T-cell (primary cell): ENCODE measurements at regions not wholly inside any gene's neighbourhood (a gene's known extent, or its start where the extent isn't known, plus 50 kb on each side); places are given as distances from the start of the nearest gene placed in this dataset.

ENCODE experiments used
- ATAC-seq, 4 experiments: fragments of 200-7000 bp in 3 of 4; fragments of 150-1000 bp in 1 of 4; cut with Tn5 transposase; replicated peaks in 1 of 4; 1 replicate in 3 of 4; 2 replicates in 1 of 4; pipeline ENCODE4 v1.10.0; 2021; ENCODE audit warnings: moderate library complexity in 3 of 4, mild to moderate bottlenecking in 2 of 4, moderate number of reproducible peaks in 1 of 4
- CTCF ChIA-PET, 2 donors: fragments of 300-600 bp; sonication (Branson Sonifier 250); formaldehyde crosslinking; loops; one replicate each; lab custom pipeline; 2022; ENCODE audit warnings: antibody characterized with exemption in 2 of 2; lab: Charles Lee
- POLR2A ChIA-PET, 2 donors: fragments of 300-600 bp; sonication (Branson Sonifier 250); formaldehyde crosslinking; loops; one replicate each; lab custom pipeline; 2022; ENCODE audit warnings: antibody characterized with exemption in 2 of 2; lab: Charles Lee
- DNase-seq, 35 experiments: peaks; one replicate each; pipeline versions ENCODE4 v3.0.0 to v3.0.0-alpha.2; 2013 to 2023
- H3K27ac ChIP-seq: one replicate; pipeline ENCODE4 v1.5.1; 2013; ENCODE audit warnings: low read length
- H3K27me3 ChIP-seq, 2 experiments: replicated peaks in 1 of 2; 1 replicate in 1 of 2; 2 replicates in 1 of 2; pipeline versions ENCODE4 v1.6.1 to v1.7.0; 2013; ENCODE audit warnings: low read length in 1 of 2, mixed read lengths in 1 of 2; ENCODE audit not compliant: control insufficient read depth in 2 of 2, insufficient read depth in 2 of 2; ENCODE audit errors: extremely low read depth in 1 of 2
- H3K36me3 ChIP-seq, 2 donors: 1 replicate in 1 of 2; 2 replicates in 1 of 2; pipeline versions ENCODE4 v1.6.1 to v1.7.0; 2013; ENCODE audit warnings: low read length in 1 of 2; ENCODE audit not compliant: control insufficient read depth in 2 of 2, insufficient read depth in 1 of 2; ENCODE audit errors: extremely low read depth in 1 of 2
- H3K4me1 ChIP-seq, 2 experiments: 1 replicate in 1 of 2; 2 replicates in 1 of 2; pipeline versions ENCODE4 v1.6.1 to v1.7.0; 2013; ENCODE audit warnings: low read length in 2 of 2, mixed read lengths in 1 of 2; ENCODE audit not compliant: insufficient read depth in 2 of 2, control insufficient read depth in 1 of 2; ENCODE audit errors: extremely low read depth in 1 of 2
- H3K4me3 ChIP-seq, 2 donors: 1 replicate in 1 of 2; 2 replicates in 1 of 2; pipeline versions ENCODE4 v1.5.1 to v1.7.0; 2013; ENCODE audit warnings: mild to moderate bottlenecking in 2 of 2, low read length in 1 of 2, moderate library complexity in 1 of 2; ENCODE audit not compliant: control insufficient read depth in 1 of 2; ENCODE audit errors: extremely low read depth in 1 of 2
- H3K9me3 ChIP-seq: 2 replicates; pipeline ENCODE4 v1.7.0; 2013
- H3K27ac Mint-ChIP-seq, 2 donors: one replicate each; pipeline ENCODE4 v1.8.0; 2020 to 2021; ENCODE audit warnings: mild to moderate bottlenecking in 2 of 2, mixed read lengths in 2 of 2
- H3K27me3 Mint-ChIP-seq, 2 donors: one replicate each; pipeline ENCODE4 v1.8.0; 2021 to 2022; ENCODE audit warnings: mixed read lengths in 2 of 2
- H3K36me3 Mint-ChIP-seq: one replicate; pipeline ENCODE4 v1.8.0; 2021; ENCODE audit warnings: mixed read lengths
- H3K4me1 Mint-ChIP-seq, 3 donors: one replicate each; pipeline ENCODE4 v1.8.0; 2020 to 2022; ENCODE audit warnings: mixed read lengths in 3 of 3, mild to moderate bottlenecking in 1 of 3
- H3K4me3 Mint-ChIP-seq, 3 donors: one replicate each; pipeline ENCODE4 v1.8.0; 2020 to 2022; ENCODE audit warnings: mild to moderate bottlenecking in 3 of 3, mixed read lengths in 3 of 3, moderate library complexity in 3 of 3
- H3K9me3 Mint-ChIP-seq, 3 donors: one replicate each; pipeline ENCODE4 v1.8.0; 2020 to 2022; ENCODE audit warnings: mixed read lengths in 3 of 3
- WGBS: methylation state at CpG from one replicate; pipeline ENCODE4 v1.1.5; 2013; ENCODE audit warnings: missing lambda C conversion rate; ENCODE audit not compliant: insufficient coverage; 5-methylcytosine and 5-hydroxymethylcytosine counted together

- no peak overlapping the region for H3K27ac ChIP-seq
- H3K36me3 Mint-ChIP-seq: no peaks in the 10 kb centered on the region
- no CpG with 5 or more reads among the region's 1 CpG for WGBS
- no peaks in the 10 kb centered on the region for H3K27me3 ChIP-seq
- no peaks in the 10 kb centered on the region for H3K9me3 Mint-ChIP-seq
- H3K4me3 Mint-ChIP-seq: no peak overlapping the region
- no peaks in the 10 kb centered on the region for H3K27me3 Mint-ChIP-seq
- ATAC-seq: no peak
- no peak overlapping the region for H3K4me3 ChIP-seq
- ChIA-PET POLR2A (interaction anchor here in 1 of 2 donors (0.6 kb wide), 1 partner anchor 81 kb away, joined by 3 read pairs; no protein-coding TSS in a partner anchor), CTCF (no interaction called here)
- peaks cover 0 to 2% of the 10 kb centered on the region in 2 experiments for H3K4me1 ChIP-seq
- no peaks in the 10 kb centered on the region for H3K9me3 ChIP-seq
- H3K27ac Mint-ChIP-seq: peak overlapping the region in 1 of 2 donors; percentile 39
- DNase-seq: no peak
- H3K4me1 Mint-ChIP-seq: peaks cover 3 to 14% (median 6%) of the 10 kb centered on the region in 3 donors
- H3K36me3 ChIP-seq: no peaks in the 10 kb centered on the region
These were observed 288.3 kb downstream of the ZNF674 start for GRCh38 chrX:46256875-46257274.

GRCh38 chrX:46255046-46255445 is 290.2 kb downstream of the ZNF674 start:
- DNase-seq: no peak
- no peaks in the 10 kb centered on the region for H3K27me3 ChIP-seq
- no CpG with 5 or more reads among the region's 1 CpG for WGBS
- H3K4me1 ChIP-seq: peaks cover 0 to 2% of the 10 kb centered on the region in 2 experiments
- no peak for ATAC-seq
- H3K27me3 Mint-ChIP-seq: no peaks in the 10 kb centered on the region
- ChIA-PET CTCF (interaction anchor here in 1 of 2 donors (0.6 to 1.1 kb wide), 2 partner anchors 8 to 640 kb away, joined by 3 read pairs; no protein-coding TSS in a partner anchor), POLR2A (no interaction called here)
- no peaks in the 10 kb centered on the region for H3K36me3 ChIP-seq
- no peaks in the 10 kb centered on the region for H3K36me3 Mint-ChIP-seq
- H3K4me3 ChIP-seq: no peak overlapping the region
- H3K9me3 Mint-ChIP-seq: no peaks in the 10 kb centered on the region
- peaks cover 3 to 14% (median 6%) of the 10 kb centered on the region in 3 donors for H3K4me1 Mint-ChIP-seq
- H3K9me3 ChIP-seq: no peaks in the 10 kb centered on the region
- no peak overlapping the region for H3K27ac ChIP-seq
- H3K27ac Mint-ChIP-seq: no peak overlapping the region
- no peak overlapping the region for H3K4me3 Mint-ChIP-seq

GRCh38 chrX:46254641-46255040 is 290.6 kb downstream of the ZNF674 start:
- Histone ChIP-seq H3K4me1 (peaks cover 0 to 2% of the 10 kb centered on the region in 2 experiments), H3K36me3 (no peaks in the 10 kb centered on the region), H3K9me3 (no peaks in the 10 kb centered on the region), H3K27me3 (no peaks in the 10 kb centered on the region), H3K27ac (no peak overlapping the region), H3K4me3 (no peak overlapping the region)
- no peaks in the 10 kb centered on the region for H3K36me3 Mint-ChIP-seq
- no peaks in the 10 kb centered on the region for H3K27me3 Mint-ChIP-seq
- peaks cover 3 to 14% (median 6%) of the 10 kb centered on the region in 3 donors for H3K4me1 Mint-ChIP-seq
- H3K4me3 Mint-ChIP-seq: no peak overlapping the region
- H3K9me3 Mint-ChIP-seq: no peaks in the 10 kb centered on the region
- no peak overlapping the region for H3K27ac Mint-ChIP-seq
- no peak for DNase-seq
- ATAC-seq: no peak
- WGBS: no CpG with 5 or more reads among the region's 1 CpG
- ChIA-PET POLR2A (no interaction called here), CTCF (no interaction called here)

GRCh38 chrX:46251755-46252154 is 293.5 kb downstream of the ZNF674 start:
- ChIA-PET CTCF (no interaction called here), POLR2A (interaction anchor here in 1 of 2 donors (0.7 kb wide), 1 partner anchor 109 kb away, joined by 6 read pairs; no protein-coding TSS in a partner anchor)

GRCh38 chrX:46250151-46250550 is 295.1 kb downstream of the ZNF674 start:
- H3K27me3 Mint-ChIP-seq: peaks cover 0 to 4% of the 10 kb centered on the region in 2 donors
- no peaks in the 10 kb centered on the region for H3K36me3 ChIP-seq
- H3K27ac ChIP-seq: no peak overlapping the region
- CTCF ChIA-PET: no interaction called here
- no peaks in the 10 kb centered on the region for H3K9me3 Mint-ChIP-seq
- H3K36me3 Mint-ChIP-seq: no peaks in the 10 kb centered on the region
- no peak overlapping the region for H3K4me3 Mint-ChIP-seq
- no peak overlapping the region for H3K27ac Mint-ChIP-seq
- POLR2A ChIA-PET: no interaction called here
- H3K9me3 ChIP-seq: no peaks in the 10 kb centered on the region
- H3K4me3 ChIP-seq: no peak overlapping the region
- ATAC-seq: no peak
- WGBS: no CpG with 5 or more reads among the region's 2 CpGs
- H3K4me1 Mint-ChIP-seq: peaks cover 0 to 2% (median 0%) of the 10 kb centered on the region in 3 donors
- H3K4me1 ChIP-seq: peaks cover 0 to 2% of the 10 kb centered on the region in 2 experiments
- H3K27me3 ChIP-seq: no peaks in the 10 kb centered on the region
- no peak for DNase-seq

More at GRCh38 chrX:46251755-46252154, 293.5 kb downstream of the ZNF674 start:
- DNase-seq (no peak), ATAC-seq (no peak)
- H3K4me1 Mint-ChIP-seq: peaks cover 0 to 5% (median 0%) of the 10 kb centered on the region in 3 donors
- H3K36me3 ChIP-seq: no peaks in the 10 kb centered on the region
- no peak overlapping the region for H3K4me3 ChIP-seq
- H3K27me3 ChIP-seq: no peaks in the 10 kb centered on the region
- no peak overlapping the region for H3K4me3 Mint-ChIP-seq
- no peaks in the 10 kb centered on the region for H3K36me3 Mint-ChIP-seq
- H3K4me1 ChIP-seq: peaks cover 0 to 2% of the 10 kb centered on the region in 2 experiments
- no CpG with 5 or more reads among the region's 3 CpGs for WGBS
- no peaks in the 10 kb centered on the region for H3K9me3 Mint-ChIP-seq
- H3K27ac Mint-ChIP-seq: no peak overlapping the region
- no peak overlapping the region for H3K27ac ChIP-seq
- no peaks in the 10 kb centered on the region for H3K9me3 ChIP-seq
- peaks cover 0 to 4% of the 10 kb centered on the region in 2 donors for H3K27me3 Mint-ChIP-seq

- POLR2A ChIA-PET: no interaction called here
These were observed 297.8 kb downstream of the ZNF674 start for GRCh38 chrX:46247456-46247855.

More at GRCh38 chrX:46247456-46247855, 297.8 kb downstream of the ZNF674 start:
- ATAC-seq (no peak), DNase-seq (no peak)
- Mint-ChIP-seq H3K4me1 (no peaks in the 10 kb centered on the region), H3K4me3 (no peak overlapping the region), H3K27ac (no peak overlapping the region), H3K27me3 (peaks cover 0 to 4% of the 10 kb centered on the region in 2 donors), H3K36me3 (no peaks in the 10 kb centered on the region), H3K9me3 (no peaks in the 10 kb centered on the region)
- WGBS: no CpG with 5 or more reads among the region's 4 CpGs
- H3K4me1 ChIP-seq: no peaks in the 10 kb centered on the region
- H3K9me3 ChIP-seq: no peaks in the 10 kb centered on the region
- CTCF ChIA-PET: interaction anchor here in 1 of 2 donors (1.1 kb wide), 1 partner anchor 8 kb away, joined by 3 read pairs; no protein-coding TSS in a partner anchor
- no peaks in the 10 kb centered on the region for H3K27me3 ChIP-seq
- no peak overlapping the region for H3K4me3 ChIP-seq
- no peaks in the 10 kb centered on the region for H3K36me3 ChIP-seq
- no peak overlapping the region for H3K27ac ChIP-seq
